ENCODE measurements at regions not wholly inside any gene's neighbourhood (a gene's known extent, or its start where the extent isn't known, plus 50 kb on each side); places are given as distances from the start of the nearest gene placed in this dataset.

GRCh38 chr4:22216278-22216677, 267.7 kb upstream of the KCNIP4 start:
- TF ChIP-seq CTCF (conservative IDR thresholded peaks at IDR 0.05; ENCODE audit: low read length) (no peak), EZH2phosphoT487 (IDR thresholded peaks at IDR 0.05; ENCODE audit: borderline replicate concordance, low read depth, low read length) (no peak)
